GM12892 (cell line): ENCODE measurements at regions not wholly inside any gene's neighbourhood (a gene's known extent, or its start where the extent isn't known, plus 50 kb on each side); places are given as distances from the start of the nearest gene placed in this dataset.

Source experiments
- POLR2A ChIP-seq: IDR thresholded peaks from 2 replicates; pipeline ENCODE4 v1.6.1; 2011; ENCODE audit warnings: low read depth, low read length, control low read depth
- POLR2AphosphoS5 ChIP-seq: IDR thresholded peaks from 2 replicates; pipeline ENCODE4 v1.6.1; 2011; ENCODE audit warnings: low read depth, low read length, control low read depth

DNA sequence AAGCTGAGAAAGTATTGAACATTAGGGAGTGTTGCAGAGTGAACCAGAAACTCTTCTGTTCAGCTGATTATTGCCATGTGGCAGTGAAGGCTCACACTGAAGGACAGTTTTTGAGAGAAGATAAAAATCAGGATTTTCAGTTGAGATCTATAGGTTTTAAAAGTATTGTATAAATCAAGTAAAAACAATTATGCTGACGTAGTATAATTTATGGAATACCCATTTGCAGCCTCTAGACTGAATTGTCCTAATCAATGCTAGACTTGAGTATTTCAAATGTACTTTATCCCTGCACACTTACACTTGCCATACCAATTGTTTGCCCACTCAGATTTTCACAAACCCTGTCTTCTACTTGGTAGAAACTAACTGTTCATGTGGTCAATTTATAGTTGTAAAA is 245.8 kb downstream of the FRK start:
- TF ChIP-seq POLR2A (no peak), POLR2AphosphoS5 (no peak)
